GM21723 (cell line): ENCODE measurements at regions not wholly inside any gene's neighbourhood (a gene's known extent, or its start where the extent isn't known, plus 50 kb on each side); places are given as distances from the start of the nearest gene placed in this dataset.

ENCODE experiments used
- ATAC-seq: cut with Tn5 transposase; IDR thresholded peaks from one replicate; pipeline ENCODE4 v1.9.1; 2021; ENCODE audit warnings: mild to moderate bottlenecking, moderate library complexity; ENCODE audit not compliant: unreplicated experiment

- no peak for ATAC-seq
Observed at GRCh38 chr13:39965309-39965708, 309.8 kb downstream of the COG6 start.

GRCh38 chr13:39967199-39967959 is 311.9 kb downstream of the COG6 start:
- ATAC-seq: no peak

- no peak for ATAC-seq
Observed at GRCh38 chr13:39968646-39969475, 313.4 kb downstream of the COG6 start.

- ATAC-seq: no peak
Observed at GRCh38 chr13:39970177-39970846, 314.9 kb downstream of the COG6 start.

GRCh38 chr13:39971526-39971925 is 316.1 kb downstream of the COG6 start:
- no peak for ATAC-seq

GRCh38 chr13:39976481-39976880 is 321.0 kb downstream of the COG6 start:
- no peak for ATAC-seq

GRCh38 chr13:39981056-39981455 is 325.6 kb downstream of the COG6 start:
- no peak for ATAC-seq

- ATAC-seq: no peak
Observed at GRCh38 chr13:39982745-39983144, 327.3 kb downstream of the COG6 start.

- ATAC-seq: no peak
Observed at GRCh38 chr13:39985071-39985470, 329.6 kb downstream of the COG6 start.

GRCh38 chr13:39988351-39988750 is 332.9 kb downstream of the COG6 start:
- ATAC-seq: no peak

GRCh38 chr13:39998166-39998565 is 342.7 kb downstream of the COG6 start:
- no peak for ATAC-seq

GRCh38 chr13:40002016-40002415 is 346.6 kb downstream of the COG6 start:
- ATAC-seq: no peak

GRCh38 chr13:40013554-40013953 is 358.1 kb downstream of the COG6 start:
- no peak for ATAC-seq

- no peak for ATAC-seq
Observed at GRCh38 chr13:40016953-40017660, 361.6 kb downstream of the COG6 start.

GRCh38 chr13:40017662-40018262 is 362.3 kb downstream of the COG6 start:
- ATAC-seq: no peak

GRCh38 chr13:40023595-40024203 is 368.2 kb downstream of the COG6 start:
- no peak for ATAC-seq

GRCh38 chr13:40024204-40024966 is 368.9 kb downstream of the COG6 start:
- ATAC-seq: no peak

GRCh38 chr13:40024967-40025714 is 369.7 kb downstream of the COG6 start:
- ATAC-seq: no peak

- ATAC-seq: peak; percentile 94
Observed at GRCh38 chr13:40026174-40026585, 370.7 kb downstream of the COG6 start.
